Stimulated activated CD8-positive, alpha-beta memory T cell treated with anti-CD3 and anti-CD28 coated beads, Interleukin-7, amount 100 ng/mL, for 24 hours (primary cell): ENCODE measurements at regions not wholly inside any gene's neighbourhood (a gene's known extent, or its start where the extent isn't known, plus 50 kb on each side); places are given as distances from the start of the nearest gene placed in this dataset.

Experiments
- DNase-seq: peaks from one replicate; pipeline ENCODE4 v3.0.0-alpha.2; 2020; ENCODE audit warnings: low read depth

- DNase-seq, result no peak
These were observed 271.2 kb upstream of the RPL38 start for GRCh38 chr17:73932216-73932749.

GRCh38 chr17:73933164-73933766, 270.2 kb upstream of the RPL38 start:
- no peak for DNase-seq

GRCh38 chr17:73933871-73934270, 269.6 kb upstream of the RPL38 start:
- no peak for DNase-seq

- no peak for DNase-seq
These were observed 268.8 kb upstream of the RPL38 start for GRCh38 chr17:73934696-73935095.

- DNase-seq, result no peak
These were observed 266.4 kb upstream of the RPL38 start for GRCh38 chr17:73936908-73937627.

GRCh38 chr17:73938706-73939105, 264.8 kb upstream of the RPL38 start:
- no peak for DNase-seq

GRCh38 chr17:73939806-73940205, 263.7 kb upstream of the RPL38 start:
- no peak for DNase-seq

GRCh38 chr17:73940511-73940910, 263.0 kb upstream of the RPL38 start:
- no peak for DNase-seq

GRCh38 chr17:73941919-73942530, 261.5 kb upstream of the RPL38 start:
- DNase-seq, result no peak

- no peak for DNase-seq
These were observed 260.6 kb upstream of the RPL38 start for GRCh38 chr17:73942703-73943415.

GRCh38 chr17:73943416-73944110, 259.9 kb upstream of the RPL38 start:
- DNase-seq, result no peak

GRCh38 chr17:73944366-73944765, 259.1 kb upstream of the RPL38 start:
- DNase-seq, result no peak

- no peak for DNase-seq
These were observed 256.1 kb upstream of the RPL38 start for GRCh38 chr17:73947281-73947965.

GRCh38 chr17:73947966-73948355, 255.5 kb upstream of the RPL38 start:
- no peak for DNase-seq

GRCh38 chr17:73949903-73950592, 253.4 kb upstream of the RPL38 start:
- no peak for DNase-seq

- no peak for DNase-seq
These were observed 252.9 kb upstream of the RPL38 start for GRCh38 chr17:73950593-73950914.

GRCh38 chr17:73952082-73952479, 251.4 kb upstream of the RPL38 start:
- DNase-seq, result no peak

- DNase-seq, result no peak
These were observed 250.8 kb upstream of the RPL38 start for GRCh38 chr17:73952480-73953205.

GRCh38 chr17:73953206-73954033, 250.1 kb upstream of the RPL38 start:
- no peak for DNase-seq
